SKM-1 treated with dmso at 0.1 percent for 144 hours (cell line): ENCODE measurements at regions not wholly inside any gene's neighbourhood (a gene's known extent, or its start where the extent isn't known, plus 50 kb on each side); places are given as distances from the start of the nearest gene placed in this dataset.
"Not testable (repeated sequence)": the region's sequence is repeated elsewhere in the genome, so short reads cannot be mapped to it uniquely, and the experiment has no call there.

ENCODE experiments used
- DNase-seq: peaks from one replicate; lab custom pipeline; 2025; ENCODE audit not compliant: unreplicated experiment; lab: John Stamatoyannopoulos, UW

DNA sequence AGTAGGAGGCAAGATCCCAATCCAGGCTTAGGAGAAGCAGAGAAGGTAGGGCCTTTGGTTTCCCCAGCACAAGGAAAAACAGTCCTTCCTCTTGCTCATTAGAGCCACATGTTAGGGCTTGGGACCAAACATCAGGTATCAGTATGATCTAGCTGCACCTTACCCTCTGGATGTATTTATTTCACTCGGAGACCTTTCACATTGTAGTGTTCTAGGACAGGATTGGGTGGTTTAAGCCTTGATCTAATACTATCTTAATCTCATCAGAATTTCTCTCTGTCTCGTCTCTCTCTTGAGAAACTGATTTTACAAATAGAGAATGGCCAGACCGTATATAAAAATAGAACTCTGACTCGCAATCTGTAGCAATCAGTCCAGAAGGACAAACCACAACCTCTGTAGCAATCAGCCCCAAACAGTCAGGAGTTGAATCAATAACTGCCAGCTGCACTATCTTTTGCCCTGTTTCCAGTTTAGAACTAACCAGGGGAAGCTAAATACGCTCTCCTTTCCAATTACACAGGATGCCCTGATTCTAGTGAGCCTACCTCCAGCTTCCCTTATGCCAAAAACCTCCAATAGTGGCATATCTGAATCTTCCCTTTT, 207.1 kb downstream of the TDRD15 start:
- peak; percentile 84 for DNase-seq

DNA sequence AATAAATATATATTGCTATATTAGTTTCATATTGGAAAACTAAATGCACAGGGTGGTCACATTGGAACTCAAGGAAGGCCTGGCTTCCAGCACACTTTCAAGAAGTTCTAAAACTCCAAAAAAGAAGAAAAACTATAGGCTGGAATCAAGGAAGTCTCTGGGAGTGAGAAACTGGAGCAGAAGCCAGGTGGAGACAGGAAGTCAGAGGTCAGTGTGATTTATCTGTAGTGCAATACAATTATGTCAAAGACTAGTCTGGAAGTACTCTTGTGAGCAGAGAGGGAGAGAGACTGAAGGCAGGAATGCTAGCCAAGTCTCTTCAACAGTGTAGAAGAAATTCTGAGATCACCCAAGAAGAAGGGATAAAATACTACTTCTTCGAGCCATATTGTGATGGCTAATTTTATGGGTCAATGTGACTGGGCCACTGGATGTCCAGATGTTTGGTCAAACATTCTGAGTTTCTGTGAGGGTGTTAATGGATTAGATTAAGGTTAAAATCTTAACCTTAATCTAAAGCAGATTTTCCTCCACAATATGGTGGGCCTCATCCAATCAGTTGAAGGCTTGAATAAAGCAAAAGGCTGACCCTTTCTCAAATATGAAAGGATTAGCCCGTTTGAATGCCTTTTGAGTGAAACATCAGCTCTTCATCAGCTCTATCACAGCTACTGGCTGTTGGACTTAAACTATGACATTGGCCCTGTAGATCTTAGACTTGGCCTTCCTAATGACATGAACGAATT, 208.0 kb downstream of the TDRD15 start:
- DNase-seq = no peak

DNA sequence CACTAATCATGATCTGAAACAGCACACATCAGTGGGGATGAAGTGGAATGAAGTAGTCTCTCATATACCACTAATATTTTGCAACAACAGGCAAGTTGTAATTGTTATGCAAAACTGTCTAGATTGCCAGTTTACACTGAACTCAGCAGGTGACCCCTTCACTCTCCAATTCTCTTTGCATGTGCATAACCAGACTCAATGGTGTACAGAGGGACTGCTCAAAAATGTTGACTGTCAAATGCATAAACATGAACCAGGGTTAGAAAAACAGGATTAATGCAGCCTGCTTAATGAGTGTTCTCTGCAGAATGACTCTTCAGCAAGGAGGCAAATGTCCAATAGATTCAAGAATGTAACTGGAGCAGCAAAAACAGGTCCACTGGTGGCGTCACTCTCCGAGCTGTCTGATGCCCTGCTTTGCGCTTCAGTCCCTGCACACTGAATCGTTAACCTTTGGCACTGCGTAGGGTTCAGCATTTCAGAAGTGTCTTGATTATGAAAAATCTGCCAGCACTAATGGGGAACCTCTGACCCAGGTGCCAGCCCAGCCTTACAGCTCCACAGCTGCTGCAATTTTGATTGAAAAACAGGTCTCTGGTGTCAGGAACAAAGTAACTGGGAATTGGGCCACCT, 209.3 kb downstream of the TDRD15 start:
- DNase-seq = no peak

DNA sequence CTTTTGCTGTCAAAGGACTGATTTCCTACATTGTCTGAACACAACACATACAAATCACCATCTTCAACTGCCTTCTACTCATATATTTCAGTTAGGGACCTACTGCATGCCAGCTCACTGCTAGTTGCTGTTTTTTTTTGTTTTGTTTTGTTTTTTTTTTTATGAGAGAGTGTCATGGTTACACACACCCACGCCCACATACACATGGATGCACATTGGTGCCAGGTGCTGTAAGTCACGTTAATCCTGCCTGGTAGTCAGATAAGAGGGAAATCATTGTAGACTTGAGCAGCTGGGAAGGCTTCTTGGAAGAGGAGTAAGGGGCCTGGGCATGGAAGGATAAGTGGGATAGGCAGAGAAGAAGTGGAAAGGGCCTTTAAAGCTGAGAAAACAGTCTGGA, 209.9 kb downstream of the TDRD15 start:
- no peak for DNase-seq

DNA sequence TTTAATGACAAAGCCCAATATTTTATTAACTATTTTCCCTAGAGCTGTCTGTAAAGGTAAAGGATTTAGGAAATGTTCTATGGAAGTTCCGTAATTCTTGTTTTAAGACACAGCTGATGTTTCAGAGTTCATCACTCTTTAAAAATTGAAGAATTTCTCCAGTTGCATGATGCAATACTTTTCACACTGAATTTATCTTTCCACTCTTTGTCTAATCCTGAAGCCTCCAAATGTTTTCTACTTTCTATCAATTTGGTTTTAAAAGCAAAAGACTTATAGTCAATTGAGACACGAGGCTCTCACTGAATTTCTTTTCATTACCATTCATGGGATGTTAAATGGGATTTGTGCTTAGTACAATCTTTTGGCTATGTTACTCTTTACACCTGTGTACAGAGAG, 223.2 kb downstream of the TDRD15 start:
- no peak for DNase-seq

DNA sequence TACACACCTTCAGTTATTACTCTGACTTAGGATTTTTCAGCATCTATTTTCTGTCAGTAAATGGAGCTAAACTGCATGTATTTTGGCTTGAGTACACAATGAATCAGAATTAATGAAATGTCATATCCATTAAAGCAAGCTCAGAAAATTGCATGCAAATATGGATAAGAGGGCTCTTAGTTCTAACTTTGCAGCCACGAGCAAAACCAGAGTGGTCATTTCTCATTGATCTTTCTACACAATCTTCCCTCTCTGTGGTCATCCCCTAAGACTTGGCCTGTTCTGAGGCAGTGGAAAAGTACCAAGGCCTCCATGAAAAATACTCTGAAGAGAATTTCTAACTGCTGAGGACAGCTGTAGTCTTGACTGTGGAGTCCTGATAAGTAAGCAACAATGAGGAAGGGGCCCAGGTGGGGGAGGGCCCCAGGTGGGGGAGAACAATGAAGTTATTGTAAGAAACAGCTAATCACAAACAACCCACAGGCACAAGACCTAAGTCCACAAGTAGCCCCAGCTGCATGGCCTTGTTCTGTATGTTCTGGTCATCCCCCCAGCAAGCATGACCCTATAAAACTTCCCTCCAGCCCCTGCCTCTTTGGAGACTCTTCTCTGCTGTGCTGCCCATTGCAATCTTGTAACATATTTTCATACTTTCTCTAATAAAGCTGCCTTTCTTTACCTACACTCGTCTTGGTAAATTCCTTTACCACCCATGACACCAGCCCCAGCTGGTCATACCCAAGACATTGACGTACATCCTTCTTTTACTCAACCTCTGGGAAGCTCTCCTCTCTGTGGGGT, 230.3 kb downstream of the TDRD15 start:
- no peak for DNase-seq

DNA sequence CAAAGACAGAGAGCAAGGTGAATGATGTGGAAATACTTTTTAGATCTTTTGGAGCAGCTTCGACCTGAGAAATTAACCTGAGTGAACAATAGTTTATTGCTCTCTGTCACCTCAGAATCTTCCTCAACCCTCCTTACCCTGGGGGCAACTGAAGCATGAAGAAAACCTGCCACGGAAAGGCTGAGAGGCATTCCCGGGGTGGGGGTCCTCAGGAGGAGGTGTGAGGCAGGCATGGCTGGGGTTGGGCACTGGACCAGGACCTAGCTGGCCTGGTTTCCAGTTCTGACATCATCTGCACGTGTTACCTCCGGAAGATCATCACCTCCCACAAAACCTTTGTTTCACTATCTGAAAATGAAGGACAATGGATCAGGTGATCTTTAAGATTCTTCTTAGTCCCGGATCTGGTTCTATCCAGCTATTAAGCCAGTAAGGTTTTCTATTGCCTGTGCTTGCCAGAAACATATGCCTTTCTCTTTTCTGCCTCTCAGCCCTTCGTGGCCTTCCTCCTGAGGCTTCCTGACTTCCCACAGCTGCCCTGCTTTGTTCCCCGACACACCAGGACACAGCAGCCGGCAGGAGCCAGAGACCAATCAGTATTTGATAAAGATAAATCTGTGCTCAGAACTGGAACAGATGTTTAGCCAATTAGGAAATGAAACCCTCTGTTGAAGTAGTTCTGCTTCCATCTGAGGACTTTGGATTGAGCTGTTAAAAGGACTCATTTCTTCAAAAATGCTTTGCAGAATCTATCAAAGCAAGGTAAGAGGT, 232.5 kb downstream of the TDRD15 start:
- DNase-seq = no peak

DNA sequence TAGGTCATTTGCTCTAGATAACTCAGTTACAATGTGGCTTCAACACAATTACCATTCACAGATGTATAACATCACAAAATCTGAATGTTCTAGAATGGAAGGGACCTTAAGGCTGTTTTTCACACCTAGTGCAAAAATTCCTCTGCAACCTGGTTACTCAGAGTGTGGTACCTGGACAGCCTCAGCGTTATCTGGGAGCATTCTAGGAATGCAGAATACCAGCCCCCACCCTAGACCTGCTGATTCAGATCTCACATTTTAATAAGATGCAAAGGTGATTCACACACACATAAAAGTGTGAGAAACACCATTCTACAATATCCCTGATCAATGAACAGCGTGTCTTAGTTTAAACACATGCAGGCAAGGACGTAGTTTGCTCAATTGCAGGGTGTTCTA, 233.1 kb downstream of the TDRD15 start:
- no peak for DNase-seq

DNA sequence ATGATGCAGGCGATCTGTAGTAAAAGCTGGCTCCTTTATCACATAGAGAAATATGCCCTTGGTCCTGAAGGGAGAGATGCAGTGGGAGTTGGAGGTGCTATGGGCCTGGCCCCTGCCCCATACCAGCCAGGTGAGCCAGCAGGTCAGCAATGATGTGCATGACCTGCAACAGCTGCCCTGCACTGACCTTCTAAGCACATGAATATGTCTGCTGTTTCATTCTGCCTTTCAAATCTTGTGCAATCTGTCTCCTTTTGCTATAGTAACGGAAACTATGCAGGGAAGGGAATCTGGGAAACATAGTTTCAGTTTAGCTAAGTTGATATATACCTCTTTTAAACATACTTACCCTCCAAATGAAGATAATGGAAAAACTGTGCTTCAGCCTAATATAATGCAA, 235.2 kb downstream of the TDRD15 start:
- DNase-seq = no peak

DNA sequence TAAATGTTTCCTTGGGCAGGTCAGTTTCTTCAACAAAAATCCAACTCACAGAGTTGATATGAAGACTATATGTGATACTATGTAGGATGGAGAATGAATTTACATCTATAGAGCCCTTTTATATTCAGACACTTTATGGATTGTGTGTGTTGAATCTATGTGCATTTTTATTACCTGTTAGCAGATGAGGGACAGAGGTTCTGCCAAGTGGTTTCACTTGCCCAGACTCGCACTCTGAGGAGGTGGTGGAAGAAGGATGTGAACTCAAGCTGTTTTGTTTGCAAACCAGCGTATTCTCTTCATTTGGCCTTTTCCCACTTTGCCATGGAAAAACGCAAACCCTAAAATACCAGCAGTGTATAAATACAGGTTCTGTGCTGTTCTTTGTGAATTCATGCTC, 237.6 kb downstream of the TDRD15 start:
- no peak for DNase-seq

DNA sequence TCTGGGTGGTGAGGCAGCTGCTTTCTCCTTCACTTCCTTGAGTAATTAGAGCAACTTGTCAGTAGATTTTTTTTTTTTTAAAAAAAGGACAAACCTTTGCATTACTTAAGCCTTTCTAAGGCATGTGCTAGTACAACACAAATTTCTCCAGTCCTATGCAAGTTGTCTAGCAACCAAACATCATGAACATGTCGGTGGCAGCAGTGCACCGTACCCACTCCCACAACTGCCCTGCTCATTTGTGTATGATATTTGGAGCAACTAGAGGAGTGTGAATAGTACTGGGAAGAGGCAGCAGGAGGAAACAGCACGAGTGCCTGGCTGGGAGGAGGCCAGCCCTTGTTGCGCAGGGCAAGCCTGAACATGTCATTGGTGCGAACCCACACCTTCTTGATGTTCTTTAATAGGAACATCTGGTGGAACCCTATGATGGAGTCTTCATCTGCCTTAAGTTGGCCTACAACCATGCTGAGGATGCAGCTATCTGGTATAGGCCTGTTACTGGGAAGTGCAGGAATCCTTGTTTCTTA, 238.3 kb downstream of the TDRD15 start:
- DNase-seq = no peak

DNA sequence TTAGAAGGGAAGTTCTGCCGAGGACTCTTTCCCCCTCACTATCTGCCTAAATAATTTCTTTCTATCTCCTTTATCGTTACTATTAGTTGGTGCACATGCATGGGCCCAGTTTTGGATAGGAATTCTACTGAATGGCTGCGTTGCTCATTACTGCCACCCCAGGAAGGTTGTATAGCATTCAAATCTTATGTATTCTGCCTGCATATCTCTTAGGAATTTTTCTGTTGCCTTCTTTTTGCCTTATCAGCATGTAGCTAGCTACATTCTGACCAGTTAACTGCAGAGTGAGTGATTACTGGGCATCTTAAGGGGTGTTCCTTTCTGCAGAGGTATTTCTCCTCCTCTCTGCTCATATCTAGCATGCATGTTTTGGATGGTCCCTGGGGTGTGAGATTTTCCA, 239.6 kb downstream of the TDRD15 start:
- no peak for DNase-seq

DNA sequence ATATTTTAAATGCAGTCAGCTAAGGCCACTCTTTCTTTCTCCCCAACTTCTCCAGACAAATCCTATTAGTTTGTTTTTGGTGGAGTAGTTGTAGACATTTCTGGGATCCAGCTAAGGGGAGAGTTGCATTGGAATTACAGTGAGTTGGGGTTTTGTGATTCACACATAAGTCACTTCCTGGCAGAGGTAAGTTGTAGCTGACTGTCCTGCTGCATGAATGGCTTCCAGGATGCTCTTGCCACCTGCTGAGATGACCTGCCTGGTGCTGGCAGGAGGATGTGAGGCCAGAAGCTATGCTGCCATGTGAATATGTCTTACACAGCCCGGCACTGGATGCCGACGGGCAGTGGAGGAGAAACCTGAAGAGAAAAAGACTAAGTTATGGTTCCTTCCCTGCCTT, 243.7 kb downstream of the TDRD15 start:
- no peak for DNase-seq

DNA sequence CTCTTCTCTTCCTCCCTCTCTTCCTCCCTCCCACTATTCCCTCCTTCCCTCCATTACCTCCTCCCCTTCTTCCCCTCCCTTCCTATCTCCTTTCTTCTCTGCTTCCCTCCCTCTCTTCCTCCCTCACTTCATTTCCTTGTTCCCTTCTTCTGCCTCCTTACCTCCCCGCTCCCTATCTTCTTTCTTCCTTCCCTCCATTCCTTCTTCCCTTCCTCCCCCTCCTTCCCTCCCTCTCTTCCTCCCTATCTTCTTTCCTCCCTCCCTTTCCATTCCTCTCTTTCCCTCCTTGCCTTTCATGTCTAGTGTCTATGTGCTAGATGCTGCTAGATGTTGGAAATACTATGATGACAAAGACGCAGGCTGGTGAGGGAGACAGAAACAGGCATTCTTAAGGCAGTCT, 246.0 kb downstream of the TDRD15 start:
- no peak for DNase-seq

DNA sequence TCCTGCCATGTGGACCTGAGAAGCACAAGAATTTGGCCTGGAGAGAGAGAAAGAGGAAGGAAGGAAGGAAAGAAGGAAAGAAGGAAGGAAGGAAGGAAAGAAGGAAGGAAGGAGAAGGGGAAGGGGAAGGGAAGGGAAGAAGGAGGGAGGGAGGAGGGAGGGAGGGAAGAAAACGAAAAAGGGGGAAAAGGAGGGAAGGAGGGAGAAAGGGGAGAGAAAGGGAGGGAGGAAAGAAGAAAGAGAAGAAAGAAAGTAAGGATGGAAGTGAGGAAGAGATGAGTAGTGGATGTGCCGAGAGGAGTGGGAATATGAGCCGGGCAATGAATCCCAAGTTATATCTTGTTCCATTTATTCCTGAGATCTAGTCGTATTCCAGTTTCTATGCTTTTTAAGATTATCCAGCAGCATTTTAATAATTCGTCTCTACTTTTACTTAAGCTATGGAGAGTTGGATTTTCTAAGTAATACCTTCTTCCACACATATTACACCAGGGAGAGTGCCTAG, 247.8 kb downstream of the TDRD15 start:
- no peak for DNase-seq

DNA sequence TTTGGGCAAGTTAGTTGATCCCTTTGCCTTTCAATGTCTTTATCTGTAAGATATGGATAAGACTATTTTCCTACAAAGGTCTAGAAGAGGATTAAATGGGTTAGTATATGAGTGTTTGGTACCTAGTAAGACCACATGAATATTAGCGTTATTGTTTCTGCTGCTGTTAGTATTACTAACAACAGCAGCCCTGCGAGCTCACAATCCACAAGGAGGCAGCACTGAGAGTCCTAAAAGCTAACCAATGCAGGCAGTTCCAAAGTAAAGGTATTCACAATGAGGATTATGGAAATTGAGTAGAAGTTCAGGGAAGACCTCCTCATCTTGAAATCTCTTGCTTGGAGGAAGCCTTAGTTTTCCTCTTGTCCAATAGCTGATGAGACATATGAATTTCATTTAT, 248.9 kb downstream of the TDRD15 start:
- DNase-seq = peak; percentile 44

DNA sequence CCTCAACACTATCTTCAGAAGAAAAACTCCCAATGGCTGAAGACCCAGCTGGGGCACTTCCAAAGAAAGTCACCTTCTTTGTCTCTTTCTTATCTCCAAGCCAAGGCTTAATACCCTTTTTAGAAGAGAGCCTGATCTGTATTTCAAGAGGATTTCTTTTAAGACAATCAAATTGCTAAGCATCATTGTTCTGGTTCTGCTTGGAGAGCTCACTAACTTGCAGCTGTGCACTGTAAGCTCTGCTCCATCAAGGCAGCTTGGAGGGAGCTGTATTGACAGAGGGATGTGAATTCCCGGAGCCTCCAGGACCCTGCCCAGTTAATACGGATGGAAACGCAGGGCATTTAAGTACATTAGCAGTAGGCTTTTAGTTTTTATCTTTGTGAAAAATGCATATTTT, 253.1 kb downstream of the TDRD15 start:
- DNase-seq = no peak

DNA sequence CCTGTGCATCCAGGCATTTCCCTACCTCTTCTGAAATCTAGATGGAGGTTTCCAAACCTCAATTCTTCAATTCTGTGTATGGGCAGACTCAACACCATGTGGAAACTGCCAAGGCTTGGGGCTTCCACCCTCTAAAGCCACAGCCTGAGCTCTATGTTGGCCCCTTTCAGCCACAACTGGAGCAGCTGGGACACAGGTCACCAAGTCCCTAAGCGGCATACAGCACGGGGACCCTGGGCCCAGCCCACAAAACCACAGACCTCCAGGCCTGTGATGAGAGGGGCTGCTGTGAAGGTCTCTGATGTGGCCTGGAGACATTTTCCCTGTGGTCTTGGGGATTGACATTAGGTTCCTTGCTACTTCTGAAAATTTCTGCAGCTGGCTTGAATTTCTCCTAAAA, 255.4 kb downstream of the TDRD15 start:
- no peak for DNase-seq

DNA sequence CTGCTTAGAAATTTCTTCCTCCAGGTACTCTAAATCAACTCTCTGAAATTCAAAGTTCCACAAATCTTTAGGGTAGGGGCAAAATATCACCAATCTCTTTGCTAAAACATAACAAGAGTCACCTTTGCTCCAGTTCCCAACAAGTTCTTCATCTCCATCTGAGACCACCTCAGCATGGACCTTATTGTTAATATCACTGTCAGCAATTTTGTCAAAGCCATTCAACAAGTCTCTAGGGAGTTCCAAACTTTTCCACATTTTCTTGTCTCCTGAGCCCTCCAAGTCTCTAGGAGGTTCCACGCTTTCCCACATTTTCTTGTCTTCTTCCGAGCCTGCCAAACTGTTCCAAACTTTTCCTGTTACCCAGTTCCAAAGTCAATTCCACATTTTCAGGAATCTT, 255.9 kb downstream of the TDRD15 start:
- not testable (repeated sequence) for DNase-seq

DNA sequence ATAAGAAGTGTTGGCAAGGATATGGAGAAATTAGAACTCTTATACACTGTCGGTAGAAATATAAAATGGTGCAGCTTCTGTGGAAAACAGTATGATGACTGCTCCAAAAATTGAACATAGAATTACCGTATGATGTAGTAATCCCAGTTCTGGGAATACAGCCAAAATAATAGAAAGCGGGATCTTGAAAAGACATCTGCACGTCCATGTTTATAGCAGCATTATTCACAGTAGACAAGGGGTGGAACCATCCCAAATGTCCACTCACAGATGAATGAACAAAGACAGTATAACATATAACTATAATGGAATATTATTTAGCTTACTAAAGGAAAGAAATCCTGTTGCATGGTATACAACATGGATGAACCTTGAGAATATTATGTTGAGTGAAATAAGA, 257.7 kb downstream of the TDRD15 start:
- no peak for DNase-seq
